GM19438 (cell line): ENCODE measurements at regions not wholly inside any gene's neighbourhood (a gene's known extent, or its start where the extent isn't known, plus 50 kb on each side); places are given as distances from the start of the nearest gene placed in this dataset.

Experiments used
- ATAC-seq: cut with Tn5 transposase; IDR thresholded peaks from one replicate; pipeline ENCODE4 v1.9.1; 2021; ENCODE audit warnings: low read depth; ENCODE audit not compliant: unreplicated experiment

- ATAC-seq: no peak
Measured at GRCh38 chr1:191620883-191621282, 537.4 kb upstream of the RGS18 start.

GRCh38 chr1:191624044-191624443 lies 534.2 kb upstream of the RGS18 start:
- no peak for ATAC-seq

- no peak for ATAC-seq
Measured at GRCh38 chr1:191629836-191630235, 528.4 kb upstream of the RGS18 start.

GRCh38 chr1:191634801-191635508 lies 523.3 kb upstream of the RGS18 start:
- no peak for ATAC-seq

GRCh38 chr1:191636345-191636744 lies 521.9 kb upstream of the RGS18 start:
- no peak for ATAC-seq

GRCh38 chr1:191641420-191642260 lies 516.6 kb upstream of the RGS18 start:
- no peak for ATAC-seq

GRCh38 chr1:191643060-191643459 lies 515.2 kb upstream of the RGS18 start:
- ATAC-seq: no peak

- ATAC-seq: no peak
Measured at GRCh38 chr1:191648939-191649338, 509.3 kb upstream of the RGS18 start.

GRCh38 chr1:191662051-191662450 lies 496.2 kb upstream of the RGS18 start:
- ATAC-seq: no peak

GRCh38 chr1:191662746-191663145 lies 495.5 kb upstream of the RGS18 start:
- ATAC-seq: no peak

GRCh38 chr1:191668525-191668924 lies 489.7 kb upstream of the RGS18 start:
- no peak for ATAC-seq

GRCh38 chr1:191669629-191670028 lies 488.6 kb upstream of the RGS18 start:
- no peak for ATAC-seq

GRCh38 chr1:191671236-191671635 lies 487.0 kb upstream of the RGS18 start:
- ATAC-seq: no peak

- ATAC-seq: no peak
Measured at GRCh38 chr1:191674626-191675179, 483.6 kb upstream of the RGS18 start.

- no peak for ATAC-seq
Measured at GRCh38 chr1:191675856-191676783, 482.1 kb upstream of the RGS18 start.

- ATAC-seq: no peak
Measured at GRCh38 chr1:191685669-191686068, 472.6 kb upstream of the RGS18 start.

GRCh38 chr1:191687721-191688120 lies 470.5 kb upstream of the RGS18 start:
- ATAC-seq: no peak

GRCh38 chr1:191690931-191691330 lies 467.3 kb upstream of the RGS18 start:
- no peak for ATAC-seq

- ATAC-seq: no peak
Measured at GRCh38 chr1:191693797-191694196, 464.5 kb upstream of the RGS18 start.

GRCh38 chr1:191695865-191696264 lies 462.4 kb upstream of the RGS18 start:
- peak; percentile 76 for ATAC-seq

- no peak for ATAC-seq
Measured at GRCh38 chr1:191696354-191696753, 461.9 kb upstream of the RGS18 start.
